Duodenal mucosa (tissue), 2 donors: ENCODE measurements at regions not wholly inside any gene's neighbourhood (a gene's known extent, or its start where the extent isn't known, plus 50 kb on each side); places are given as distances from the start of the nearest gene placed in this dataset.

Experiments used
- H3K27ac ChIP-seq: one replicate; pipeline ENCODE4 v1.7.0; 2013; ENCODE audit warnings: low read depth, low read length
- H3K27me3 ChIP-seq, 2 donors: one replicate each; pipeline ENCODE4 v1.7.0; 2013; ENCODE audit warnings: low read length in 2 of 2, control low read depth in 1 of 2; ENCODE audit not compliant: insufficient read depth in 2 of 2, control insufficient read depth in 1 of 2
- H3K36me3 ChIP-seq, 2 donors: one replicate each; pipeline ENCODE4 v1.7.0; 2013; ENCODE audit warnings: low read length in 2 of 2, control low read depth in 1 of 2; ENCODE audit not compliant: insufficient read depth in 2 of 2, control insufficient read depth in 1 of 2
- H3K4me1 ChIP-seq, 2 donors: one replicate each; pipeline ENCODE4 v1.7.0; 2013; ENCODE audit warnings: low read length in 2 of 2, control low read depth in 1 of 2; ENCODE audit not compliant: insufficient read depth in 2 of 2, control insufficient read depth in 1 of 2
- H3K4me3 ChIP-seq, 2 donors: one replicate each; pipeline ENCODE4 v1.7.0; 2013; ENCODE audit warnings: low read length in 2 of 2, low read depth in 1 of 2
- H3K9ac ChIP-seq, 2 donors: one replicate each; pipeline ENCODE4 v1.7.0; 2013; ENCODE audit warnings: low read length in 2 of 2, low read depth in 1 of 2
- H3K9me3 ChIP-seq, 2 donors: one replicate each; pipeline ENCODE4 v1.7.0; 2013; ENCODE audit warnings: low read length in 2 of 2, control low read depth in 1 of 2; ENCODE audit not compliant: control insufficient read depth in 1 of 2

GRCh38 chr10:42932735-42933447, 144.0 kb upstream of the RET start:
- peak overlapping the region; percentile 43 to 55 for H3K4me3 ChIP-seq
- no peak overlapping the region for H3K9ac ChIP-seq
- H3K36me3 ChIP-seq, result no peaks in the 10 kb centered on the region
- peaks cover 3 to 17% of the 10 kb centered on the region in 2 donors for H3K27me3 ChIP-seq
- H3K27ac ChIP-seq, result no peak overlapping the region
- peaks cover 7 to 12% of the 10 kb centered on the region in 2 donors for H3K4me1 ChIP-seq
- H3K9me3 ChIP-seq, result no peaks in the 10 kb centered on the region

- H3K4me1 ChIP-seq, result peaks cover 7 to 12% of the 10 kb centered on the region in 2 donors
- no peak overlapping the region for H3K27ac ChIP-seq
- no peaks in the 10 kb centered on the region for H3K9me3 ChIP-seq
- no peak overlapping the region for H3K9ac ChIP-seq
- H3K27me3 ChIP-seq, result peaks cover 3 to 17% of the 10 kb centered on the region in 2 donors
- no peaks in the 10 kb centered on the region for H3K36me3 ChIP-seq
- peak overlapping the region; percentile 43 to 55 for H3K4me3 ChIP-seq
These were observed 143.2 kb upstream of the RET start for GRCh38 chr10:42933448-42934340.

GRCh38 chr10:42934351-42934811, 142.5 kb upstream of the RET start:
- Histone ChIP-seq H3K9ac (no peak overlapping the region), H3K27me3 (peaks cover 3 to 20% of the 10 kb centered on the region in 2 donors), H3K27ac (no peak overlapping the region), H3K9me3 (no peaks in the 10 kb centered on the region), H3K4me3 (no peak overlapping the region), H3K36me3 (no peaks in the 10 kb centered on the region), H3K4me1 (peaks cover 7 to 12% of the 10 kb centered on the region in 2 donors)

GRCh38 chr10:42934842-42935241, 142.0 kb upstream of the RET start:
- Histone ChIP-seq H3K9me3 (no peaks in the 10 kb centered on the region), H3K4me3 (no peak overlapping the region), H3K4me1 (peaks cover 7 to 12% of the 10 kb centered on the region in 2 donors), H3K36me3 (no peaks in the 10 kb centered on the region), H3K27me3 (peaks cover 3 to 20% of the 10 kb centered on the region in 2 donors), H3K9ac (no peak overlapping the region), H3K27ac (no peak overlapping the region)

- Histone ChIP-seq H3K4me3 (no peak overlapping the region), H3K27ac (no peak overlapping the region), H3K27me3 (peaks cover 3 to 20% of the 10 kb centered on the region in 2 donors), H3K9ac (no peak overlapping the region), H3K9me3 (no peaks in the 10 kb centered on the region), H3K36me3 (no peaks in the 10 kb centered on the region), H3K4me1 (peaks cover 7 to 12% of the 10 kb centered on the region in 2 donors)
These were observed 141.4 kb upstream of the RET start for GRCh38 chr10:42935466-42935865.

- Histone ChIP-seq H3K27ac (no peak overlapping the region), H3K27me3 (peaks cover under 1 to 20% of the 10 kb centered on the region in 2 donors), H3K9ac (no peak overlapping the region), H3K9me3 (no peaks in the 10 kb centered on the region), H3K4me3 (no peak overlapping the region), H3K4me1 (peaks cover 7 to 12% of the 10 kb centered on the region in 2 donors), H3K36me3 (no peaks in the 10 kb centered on the region)
These were observed 140.3 kb upstream of the RET start for GRCh38 chr10:42936580-42936979.

- Histone ChIP-seq H3K4me3 (no peak overlapping the region), H3K27ac (no peak overlapping the region), H3K36me3 (no peaks in the 10 kb centered on the region), H3K27me3 (peaks cover 0 to 19% of the 10 kb centered on the region in 2 donors), H3K9ac (no peak overlapping the region), H3K9me3 (no peaks in the 10 kb centered on the region), H3K4me1 (peaks cover 7 to 12% of the 10 kb centered on the region in 2 donors)
These were observed 139.8 kb upstream of the RET start for GRCh38 chr10:42937048-42937447.

- Histone ChIP-seq H3K4me1 (peaks cover 7 to 12% of the 10 kb centered on the region in 2 donors), H3K4me3 (no peak overlapping the region), H3K9me3 (no peaks in the 10 kb centered on the region), H3K27me3 (peaks cover 0 to 16% of the 10 kb centered on the region in 2 donors), H3K9ac (no peak overlapping the region), H3K36me3 (no peaks in the 10 kb centered on the region), H3K27ac (no peak overlapping the region)
These were observed 139.2 kb upstream of the RET start for GRCh38 chr10:42937649-42938180.

GRCh38 chr10:42938351-42938750, 138.5 kb upstream of the RET start:
- Histone ChIP-seq H3K4me1 (peaks cover 6 to 7% of the 10 kb centered on the region in 2 donors), H3K27ac (no peak overlapping the region), H3K9me3 (no peaks in the 10 kb centered on the region), H3K36me3 (no peaks in the 10 kb centered on the region), H3K9ac (no peak overlapping the region), H3K4me3 (no peak overlapping the region), H3K27me3 (peaks cover 0 to 10% of the 10 kb centered on the region in 2 donors)

- Histone ChIP-seq H3K4me1 (no peaks in the 10 kb centered on the region), H3K9ac (no peak overlapping the region), H3K36me3 (no peaks in the 10 kb centered on the region), H3K27ac (no peak overlapping the region), H3K9me3 (no peaks in the 10 kb centered on the region), H3K4me3 (no peak overlapping the region), H3K27me3 (peaks cover 0 to 7% of the 10 kb centered on the region in 2 donors)
These were observed 137.6 kb upstream of the RET start for GRCh38 chr10:42939237-42939636.
